HCT116 (cell line): ENCODE measurements at regions not wholly inside any gene's neighbourhood (a gene's known extent, or its start where the extent isn't known, plus 50 kb on each side); places are given as distances from the start of the nearest gene placed in this dataset.
"Not testable (repeated sequence)": the region's sequence is repeated elsewhere in the genome, so short reads cannot be mapped to it uniquely, and the experiment has no call there.

Source experiments
- ATAC-seq: fragments of 200-7000 bp; cut with Tn5 transposase; 2 replicates; pipeline ENCODE4 v1.9.1; 2020; ENCODE audit warnings: mild to moderate bottlenecking, moderate library complexity
- BruUV-seq: library from RNA; stranded (reverse); fragments of 400-500 nt; replicated peaks from 2 replicates; lab custom pipeline; 2021; lab: Mats Ljungman, UMichigan
- CTCF ChIA-PET: fragments of 300-600 bp; sonication (Branson Sonifier 250); formaldehyde crosslinking; loops from one replicate; lab custom pipeline; 2021; ENCODE audit warnings: antibody characterized with exemption; lab: Charles Lee
- POLR2A ChIA-PET: fragments of 300-600, 350-600 bp; sonication (Branson Sonifier 250); formaldehyde crosslinking; loops from one replicate; lab custom pipeline; 2021; ENCODE audit warnings: antibody characterized with exemption; lab: Charles Lee
- RAD21 ChIA-PET, 2 experiments: fragments of 300-600 bp; sonication (Branson Sonifier 250); formaldehyde crosslinking; loops; one replicate each; lab custom pipeline; 2023; ENCODE audit warnings: low total read pairs in 2 of 2; ENCODE audit not compliant: uncharacterized antibody in 2 of 2, unreplicated experiment in 2 of 2, low non-redundant PET in 1 of 2; lab: Charles Lee
- DNase-seq: peaks from one replicate; pipeline ENCODE4 v3.0.0-alpha.2; 2010; ENCODE audit warnings: low read depth, low spot score
- H2AFZ ChIP-seq: fragments of 200-600 bp; shearing (Covaris generic), sonication (generic); 2 replicates; pipeline ENCODE4 v1.6.1; 2017; ENCODE audit warnings: low read depth, mixed run types, mixed read lengths, antibody characterized with exemption, low read length; ENCODE audit not compliant: poor library complexity, severe bottlenecking
- H3K27ac ChIP-seq: 2 replicates; pipeline ENCODE4 v1.5.1; 2012; ENCODE audit warnings: low read depth, low read length
- H3K27me3 ChIP-seq: fragments of 200-600 bp; sonication (generic); 2 replicates; pipeline ENCODE4 v1.6.1; 2016; ENCODE audit warnings: mixed run types, low read length, mixed read lengths; ENCODE audit not compliant: insufficient read depth
- H3K36me3 ChIP-seq, 2 experiments: fragments of 200-500 bp in 1 of 2; fragments of 200-600 bp in 1 of 2; sonication (Bioruptor generic) in 1 of 2; sonication (generic) in 1 of 2; 2 replicates each; pipeline versions ENCODE4 v1.5.1 to v1.6.1; 2014 to 2016; ENCODE audit warnings: low read length in 2 of 2, inconsistent platforms in 1 of 2, mixed read lengths in 1 of 2, mixed run types in 1 of 2; ENCODE audit not compliant: insufficient read depth in 2 of 2, control insufficient read depth in 1 of 2
- H3K4me1 ChIP-seq, 2 experiments: fragments of 200-600 bp in 1 of 2; sonication (generic) in 1 of 2; 2 replicates each; pipeline versions ENCODE4 v1.5.1 to v1.6.1; 2012 to 2017; ENCODE audit warnings: low read length in 2 of 2, inconsistent platforms in 1 of 2, mild to moderate bottlenecking in 1 of 2, mixed read lengths in 1 of 2, mixed run types in 1 of 2, moderate library complexity in 1 of 2; ENCODE audit not compliant: insufficient read depth in 2 of 2, control insufficient read depth in 1 of 2
- H3K4me2 ChIP-seq: fragments of 200-600 bp; sonication (generic); 2 replicates; pipeline ENCODE4 v1.6.1; 2017; ENCODE audit warnings: mixed run types, low read length, mixed read lengths
- H3K4me3 ChIP-seq, 2 experiments: fragments of 200-600 bp in 1 of 2; sonication (generic) in 1 of 2; replicated peaks in 1 of 2; 2 replicates each; pipeline ENCODE4 v1.5.1; 2011 to 2016; ENCODE audit warnings: low read length in 2 of 2, control low read depth in 1 of 2, low read depth in 1 of 2, mild to moderate bottlenecking in 1 of 2, mixed read lengths in 1 of 2, mixed run types in 1 of 2
- H3K79me2 ChIP-seq: fragments of 200-600 bp; sonication (generic); 2 replicates; pipeline ENCODE4 v1.6.1; 2017; ENCODE audit warnings: mild to moderate bottlenecking, mixed run types, low read length, moderate library complexity, mixed read lengths; ENCODE audit not compliant: insufficient read depth
- H3K9ac ChIP-seq: fragments of 200-600 bp; sonication (generic); 2 replicates; pipeline ENCODE4 v1.6.1; 2016; ENCODE audit warnings: low read length, mixed read lengths
- H3K9me2 ChIP-seq: fragments of 200-600 bp; sonication (generic), shearing (Covaris generic); 2 replicates; pipeline ENCODE4 v1.6.1; 2017; ENCODE audit warnings: mixed run types, mild to moderate bottlenecking, moderate library complexity; ENCODE audit not compliant: insufficient read depth
- H3K9me3 ChIP-seq, 2 experiments: fragments of 200-500 bp in 1 of 2; fragments of 200-600 bp in 1 of 2; sonication (Bioruptor generic) in 1 of 2; sonication (generic) in 1 of 2; 2 replicates each; pipeline ENCODE4 v1.6.1; 2014 to 2017; ENCODE audit warnings: low read length in 2 of 2, mixed read lengths in 2 of 2, inconsistent platforms in 1 of 2, low read depth in 1 of 2, mild to moderate bottlenecking in 1 of 2, mixed run types in 1 of 2, moderate library complexity in 1 of 2; ENCODE audit not compliant: control insufficient read depth in 1 of 2, insufficient read depth in 1 of 2
- H4K20me1 ChIP-seq: fragments of 200-600 bp; sonication (generic), shearing (Covaris generic); 2 replicates; pipeline ENCODE4 v1.6.1; 2017; ENCODE audit warnings: mixed run types, mild to moderate bottlenecking, moderate library complexity; ENCODE audit not compliant: insufficient read depth
- EGR1 ChIP-seq: IDR thresholded peaks from 2 replicates; pipeline ENCODE4 v1.6.1; 2012; ENCODE audit warnings: low read depth
- EZH2 ChIP-seq: fragments of 200-600 bp; sonication (generic); IDR thresholded peaks from 2 replicates; pipeline ENCODE4 v1.6.1; 2017; ENCODE audit warnings: antibody characterized with exemption, mixed run types
- POLR2AphosphoS5 ChIP-seq: IDR thresholded peaks from 2 replicates; pipeline ENCODE4 v1.6.1; 2011; ENCODE audit warnings: mild to moderate bottlenecking, low read depth, low read length, moderate library complexity
- SRF ChIP-seq: IDR thresholded peaks from 2 replicates; pipeline ENCODE4 v1.6.1; 2012; ENCODE audit warnings: low read depth
- ZFX ChIP-seq: fragments of 450-650 bp; IDR thresholded peaks from 2 replicates; pipeline ENCODE4 v1.6.1; 2017
- intact Hi-C: fragments of 100-400 bp; cut with micrococcal nuclease; formaldehyde crosslinking; loops from 2 replicates; pipeline ENCODE4 v1.10.0; 2022
- TF ChIP-seq, protein P1 (sequence below): IDR thresholded peaks from 2 replicates; pipeline ENCODE4 v1.6.1; 2012
- TF ChIP-seq, protein P2 (sequence below): IDR thresholded peaks from 2 replicates; pipeline ENCODE4 v1.6.1; 2012; ENCODE audit warnings: low read depth

DNA sequence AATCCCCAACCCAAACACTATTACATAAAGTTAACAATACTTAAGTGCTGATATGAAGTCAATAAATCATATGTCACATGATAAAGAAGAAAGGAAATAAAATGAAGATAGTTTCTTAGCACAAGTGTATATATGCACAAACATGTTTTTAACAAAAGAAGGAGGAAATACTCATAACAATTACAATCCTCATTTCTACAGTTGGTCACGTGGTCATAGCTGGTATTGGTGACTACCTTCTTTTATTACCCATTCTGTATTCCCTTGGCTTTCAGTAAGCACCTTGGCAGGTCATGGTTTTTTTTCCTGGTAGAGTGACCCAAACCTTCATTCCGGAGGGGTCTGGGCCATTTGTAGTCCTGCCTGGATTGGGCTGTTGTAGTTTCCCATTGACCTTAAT, 137.1 kb upstream of the KCND3 start (continued):
- TF ChIP-seq EZH2 (no peak), EGR1 (no peak), ZFX (no peak), SRF (no peak), POLR2AphosphoS5 (no peak)
- TF ChIP-seq, protein P1, sequence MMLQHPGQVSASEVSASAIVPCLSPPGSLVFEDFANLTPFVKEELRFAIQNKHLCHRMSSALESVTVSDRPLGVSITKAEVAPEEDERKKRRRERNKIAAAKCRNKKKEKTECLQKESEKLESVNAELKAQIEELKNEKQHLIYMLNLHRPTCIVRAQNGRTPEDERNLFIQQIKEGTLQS, result no peak
- TF ChIP-seq, all 23 proteins: peak for 0

DNA sequence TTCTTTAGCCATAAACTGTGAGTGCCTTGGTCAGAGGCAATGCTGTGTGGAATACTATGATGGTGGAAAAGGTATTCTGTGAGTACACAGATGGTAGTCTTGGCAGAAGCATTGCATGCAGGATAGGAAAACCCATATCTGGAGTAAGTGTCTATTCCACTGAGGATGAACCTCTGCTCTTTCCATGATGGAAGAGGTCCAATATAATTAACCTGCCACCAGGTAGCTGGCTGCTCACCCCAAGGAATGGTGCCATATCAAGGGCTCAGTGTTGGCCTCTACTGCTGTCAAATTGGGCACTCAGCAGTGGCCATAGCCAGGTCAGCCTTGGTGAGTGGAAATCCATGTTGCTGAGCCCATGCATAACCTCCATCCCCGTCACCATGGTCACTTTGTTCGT, 138.1 kb upstream of the KCND3 start:
- CTCF ChIA-PET, result not testable (repeated sequence)

DNA sequence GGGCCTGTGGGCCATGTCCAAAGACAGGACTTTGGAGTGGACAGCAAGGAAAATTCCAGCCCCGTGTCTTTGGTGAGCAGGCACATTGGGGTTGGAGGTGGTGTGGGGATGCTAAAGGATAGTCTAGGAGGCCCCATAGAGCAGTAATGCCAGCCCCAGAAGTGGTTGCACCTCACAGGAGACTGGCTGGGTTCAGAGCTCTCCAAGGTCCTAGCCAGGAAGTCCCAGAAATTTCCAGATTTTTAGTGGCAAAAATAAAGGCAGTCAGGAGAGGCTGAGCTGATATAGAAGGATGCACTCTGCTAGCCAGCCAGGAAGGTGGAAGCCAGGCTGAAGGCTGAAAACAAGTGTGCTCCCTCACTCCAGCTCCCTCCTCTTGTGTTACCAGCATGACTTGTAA, 144.0 kb upstream of the KCND3 start:
- RAD21 ChIA-PET, result no interaction called here
- CTCF ChIA-PET, result no interaction called here
- POLR2A ChIA-PET, result no interaction called here
- no peak for DNase-seq
- Histone ChIP-seq H3K4me1 (no peaks in the 10 kb centered on the region), H3K27ac (no peak overlapping the region), H3K9me2 (no peaks in the 10 kb centered on the region)
- TF ChIP-seq, protein P2, sequence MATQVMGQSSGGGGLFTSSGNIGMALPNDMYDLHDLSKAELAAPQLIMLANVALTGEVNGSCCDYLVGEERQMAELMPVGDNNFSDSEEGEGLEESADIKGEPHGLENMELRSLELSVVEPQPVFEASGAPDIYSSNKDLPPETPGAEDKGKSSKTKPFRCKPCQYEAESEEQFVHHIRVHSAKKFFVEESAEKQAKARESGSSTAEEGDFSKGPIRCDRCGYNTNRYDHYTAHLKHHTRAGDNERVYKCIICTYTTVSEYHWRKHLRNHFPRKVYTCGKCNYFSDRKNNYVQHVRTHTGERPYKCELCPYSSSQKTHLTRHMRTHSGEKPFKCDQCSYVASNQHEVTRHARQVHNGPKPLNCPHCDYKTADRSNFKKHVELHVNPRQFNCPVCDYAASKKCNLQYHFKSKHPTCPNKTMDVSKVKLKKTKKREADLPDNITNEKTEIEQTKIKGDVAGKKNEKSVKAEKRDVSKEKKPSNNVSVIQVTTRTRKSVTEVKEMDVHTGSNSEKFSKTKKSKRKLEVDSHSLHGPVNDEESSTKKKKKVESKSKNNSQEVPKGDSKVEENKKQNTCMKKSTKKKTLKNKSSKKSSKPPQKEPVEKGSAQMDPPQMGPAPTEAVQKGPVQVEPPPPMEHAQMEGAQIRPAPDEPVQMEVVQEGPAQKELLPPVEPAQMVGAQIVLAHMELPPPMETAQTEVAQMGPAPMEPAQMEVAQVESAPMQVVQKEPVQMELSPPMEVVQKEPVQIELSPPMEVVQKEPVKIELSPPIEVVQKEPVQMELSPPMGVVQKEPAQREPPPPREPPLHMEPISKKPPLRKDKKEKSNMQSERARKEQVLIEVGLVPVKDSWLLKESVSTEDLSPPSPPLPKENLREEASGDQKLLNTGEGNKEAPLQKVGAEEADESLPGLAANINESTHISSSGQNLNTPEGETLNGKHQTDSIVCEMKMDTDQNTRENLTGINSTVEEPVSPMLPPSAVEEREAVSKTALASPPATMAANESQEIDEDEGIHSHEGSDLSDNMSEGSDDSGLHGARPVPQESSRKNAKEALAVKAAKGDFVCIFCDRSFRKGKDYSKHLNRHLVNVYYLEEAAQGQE, result peak; percentile 24
- no peak for TF ChIP-seq ZFX
- TF ChIP-seq, all 23 proteins: peak for 1
- BruUV-seq, result no TSS peak
- Histone ChIP-seq H3K36me3 (no peaks in the 10 kb centered on the region), H2AFZ (no peak overlapping the region), H3K9me3 (no peaks in the 10 kb centered on the region), H3K9ac (no peak overlapping the region), H3K79me2 (no peaks in the 10 kb centered on the region), H3K4me3 (no peak overlapping the region), H3K4me2 (no peak overlapping the region), H4K20me1 (no peaks in the 10 kb centered on the region), H3K27me3 (peaks cover 44% of the 10 kb centered on the region)
- no peak for ATAC-seq
- intact Hi-C loops, result no loop called here

More for the DNA sequence above, 138.1 kb upstream of the KCND3 start:
- H2AFZ ChIP-seq, H3K27me3 ChIP-seq, RAD21 ChIA-PET, H3K4me2 ChIP-seq, POLR2A ChIA-PET, H3K9me2 ChIP-seq, H3K79me2 ChIP-seq, H4K20me1 ChIP-seq, H3K4me1 ChIP-seq, BruUV-seq, H3K4me3 ChIP-seq, intact Hi-C loops, H3K9me3 ChIP-seq, ATAC-seq, H3K9ac ChIP-seq, H3K27ac ChIP-seq, DNase-seq, H3K36me3 ChIP-seq: not testable (repeated sequence)
